Esophagus muscularis mucosa (tissue), 4 donors: ENCODE measurements at regions not wholly inside any gene's neighbourhood (a gene's known extent, or its start where the extent isn't known, plus 50 kb on each side); places are given as distances from the start of the nearest gene placed in this dataset.

Experiments used
- DNase-seq: peaks from one replicate; pipeline ENCODE4 v3.0.0-alpha.2; 2017; ENCODE audit errors: extremely low spot score
- H3K27ac ChIP-seq, 4 donors: fragments of 200-600 bp; sonication (generic); replicated peaks in 1 of 4; 1 replicate in 3 of 4; 2 replicates in 1 of 4; pipeline ENCODE4 v1.5.1; 2016 to 2019; ENCODE audit warnings: mild to moderate bottlenecking in 1 of 4
- H3K27me3 ChIP-seq, 4 donors: fragments of 200-600 bp; sonication (generic); one replicate each; pipeline versions ENCODE4 v1.5.1 to v1.6.0; 2016 to 2019
- H3K36me3 ChIP-seq, 4 donors: fragments of 200-600 bp; sonication (generic); one replicate each; pipeline ENCODE4 v1.5.1; 2016 to 2019
- H3K4me1 ChIP-seq, 4 donors: fragments of 200-600 bp; sonication (generic); one replicate each; pipeline ENCODE4 v1.5.1; 2016 to 2019
- H3K4me3 ChIP-seq, 4 donors: fragments of 200-600 bp; sonication (generic); 1 replicate in 2 of 4; 2 replicates in 2 of 4; pipeline ENCODE4 v1.5.1; 2016 to 2019; ENCODE audit warnings: mild to moderate bottlenecking in 4 of 4, moderate library complexity in 1 of 4
- H3K9me3 ChIP-seq, 4 donors: fragments of 200-600 bp; sonication (generic); 1 replicate in 3 of 4; 2 replicates in 1 of 4; pipeline ENCODE4 v1.5.1; 2016 to 2019
- EP300 ChIP-seq: sonication (generic); formaldehyde crosslinking; IDR thresholded peaks from one replicate; pipeline ENCODE4 v1.6.1; 2017; ENCODE audit warnings: antibody characterized with exemption
- POLR2A ChIP-seq: fragments of 450-650 bp; IDR thresholded peaks from one replicate; pipeline ENCODE4 v1.6.1; 2017; ENCODE audit warnings: antibody characterized with exemption, moderate library complexity, mild to moderate bottlenecking, low read depth
- POLR2AphosphoS5 ChIP-seq, 2 donors: sonication (generic); formaldehyde crosslinking; IDR thresholded peaks; one replicate each; pipeline ENCODE4 v1.6.1; 2017; ENCODE audit warnings: antibody characterized with exemption in 2 of 2
- WGBS: methylation state at CpG from one replicate; pipeline ENCODE4 v1.1.5; 2018; 5-methylcytosine and 5-hydroxymethylcytosine counted together
- intact Hi-C: fragments of 100-400 bp; cut with DNase I; formaldehyde crosslinking; loops from one replicate; pipeline ENCODE4 v1.15.1; 2023
- TF ChIP-seq, protein P1 (sequence below), 3 experiments: fragments of 200-600 bp in 2 of 3; fragments of 450-650 bp in 1 of 3; sonication (generic) in 2 of 3; IDR thresholded peaks; one replicate each; pipeline ENCODE4 v1.5.1; 2017 to 2019; ENCODE audit warnings: antibody characterized with exemption in 3 of 3, mild to moderate bottlenecking in 2 of 3, moderate library complexity in 1 of 3

DNA sequence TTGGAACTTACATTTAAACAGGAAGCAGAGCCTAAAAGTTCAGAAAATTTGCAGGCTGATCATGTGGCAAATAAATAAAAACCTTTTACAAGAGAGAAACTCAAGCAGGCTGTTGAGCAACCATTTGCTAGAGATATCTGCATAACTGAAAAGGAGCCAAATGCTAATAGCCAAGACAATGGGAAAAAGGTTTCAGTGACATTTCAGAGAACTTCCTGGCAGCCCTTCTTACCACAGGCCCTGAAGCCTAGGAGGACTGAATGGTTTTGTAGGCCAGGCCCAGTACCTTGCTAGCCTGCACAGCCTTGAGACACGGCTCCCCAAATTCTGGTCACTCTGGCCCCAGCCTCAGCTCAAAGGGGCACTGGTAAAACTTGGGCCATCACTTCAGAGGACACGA is 945.1 kb downstream of the ADGRL3 start:
- no peak overlapping the region for H3K27ac ChIP-seq
- 86% methylated on average over 2 of the region's 2 CpGs for WGBS
- no peak for DNase-seq
- H3K36me3 ChIP-seq, result no peaks in the 10 kb centered on the region
- H3K9me3 ChIP-seq, result no peaks in the 10 kb centered on the region
- intact Hi-C loops, result no loop called here
- H3K27me3 ChIP-seq, result no peaks in the 10 kb centered on the region
- H3K4me1 ChIP-seq, result no peaks in the 10 kb centered on the region
- no peak for TF ChIP-seq POLR2A
- TF ChIP-seq, protein P1, sequence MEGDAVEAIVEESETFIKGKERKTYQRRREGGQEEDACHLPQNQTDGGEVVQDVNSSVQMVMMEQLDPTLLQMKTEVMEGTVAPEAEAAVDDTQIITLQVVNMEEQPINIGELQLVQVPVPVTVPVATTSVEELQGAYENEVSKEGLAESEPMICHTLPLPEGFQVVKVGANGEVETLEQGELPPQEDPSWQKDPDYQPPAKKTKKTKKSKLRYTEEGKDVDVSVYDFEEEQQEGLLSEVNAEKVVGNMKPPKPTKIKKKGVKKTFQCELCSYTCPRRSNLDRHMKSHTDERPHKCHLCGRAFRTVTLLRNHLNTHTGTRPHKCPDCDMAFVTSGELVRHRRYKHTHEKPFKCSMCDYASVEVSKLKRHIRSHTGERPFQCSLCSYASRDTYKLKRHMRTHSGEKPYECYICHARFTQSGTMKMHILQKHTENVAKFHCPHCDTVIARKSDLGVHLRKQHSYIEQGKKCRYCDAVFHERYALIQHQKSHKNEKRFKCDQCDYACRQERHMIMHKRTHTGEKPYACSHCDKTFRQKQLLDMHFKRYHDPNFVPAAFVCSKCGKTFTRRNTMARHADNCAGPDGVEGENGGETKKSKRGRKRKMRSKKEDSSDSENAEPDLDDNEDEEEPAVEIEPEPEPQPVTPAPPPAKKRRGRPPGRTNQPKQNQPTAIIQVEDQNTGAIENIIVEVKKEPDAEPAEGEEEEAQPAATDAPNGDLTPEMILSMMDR (IDR thresholded peaks at IDR 0.05), result no peak
- no peak for TF ChIP-seq POLR2AphosphoS5 (IDR thresholded peaks at IDR 0.05)
- TF ChIP-seq EP300, result no peak
- H3K4me3 ChIP-seq, result no peak overlapping the region

DNA sequence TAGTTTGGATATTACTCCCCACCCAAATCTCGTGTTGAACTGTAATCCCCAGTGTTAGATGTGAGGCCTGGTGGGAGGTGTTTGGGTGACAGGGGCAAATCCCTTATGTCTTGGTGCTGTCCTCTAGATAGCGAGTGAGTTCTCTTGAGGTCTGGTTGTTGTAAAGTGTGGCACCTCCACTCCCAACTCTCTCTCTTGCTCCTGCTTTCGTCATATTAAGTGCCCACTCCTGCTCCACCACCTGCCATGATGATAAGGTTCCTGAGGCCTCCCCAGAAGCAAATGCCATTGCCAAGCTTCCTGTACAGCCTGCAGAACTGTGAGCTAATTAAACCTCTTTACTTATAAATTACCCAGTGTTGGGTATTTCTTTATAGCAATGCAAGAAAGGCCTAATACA is 944.3 kb downstream of the ADGRL3 start:
- Histone ChIP-seq H3K27ac (no peak overlapping the region), H3K4me3 (no peak overlapping the region), H3K4me1 (no peaks in the 10 kb centered on the region), H3K27me3 (no peaks in the 10 kb centered on the region), H3K36me3 (no peaks in the 10 kb centered on the region), H3K9me3 (no peaks in the 10 kb centered on the region)
- DNase-seq, result no peak
- intact Hi-C loops, result no loop called here
- WGBS, result 91% methylated on average over 3 of the region's 3 CpGs
- TF ChIP-seq, protein P1 (IDR thresholded peaks at IDR 0.05), result no peak
- no peak for TF ChIP-seq POLR2A
- TF ChIP-seq EP300, result no peak
- no peak for TF ChIP-seq POLR2AphosphoS5 (IDR thresholded peaks at IDR 0.05)

DNA sequence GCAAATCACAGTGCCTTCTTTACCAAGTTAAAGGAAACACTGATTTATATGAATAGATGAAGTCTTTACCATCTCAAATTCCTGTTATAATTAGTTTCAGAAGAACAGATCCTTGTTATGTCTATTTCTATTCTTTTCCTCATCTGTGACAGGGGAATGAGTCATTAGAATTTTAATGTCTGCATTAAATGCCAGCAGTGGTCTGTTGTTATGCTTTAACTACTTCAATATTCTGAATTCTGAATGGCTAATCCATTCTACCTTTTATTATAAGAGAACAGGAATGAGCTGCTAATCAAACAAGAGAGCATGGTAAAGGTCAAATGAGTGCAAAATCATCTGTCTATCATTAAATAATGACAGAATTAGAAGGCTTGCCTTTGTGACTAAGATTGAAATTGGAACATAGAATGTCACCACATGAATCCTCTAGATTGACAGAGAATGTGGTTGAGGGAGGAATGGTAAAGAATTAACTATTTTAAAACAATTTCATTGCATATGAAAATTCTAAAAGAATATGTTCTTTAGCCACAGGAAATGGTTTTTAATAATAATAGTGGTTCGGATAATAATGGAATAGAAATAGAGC is 935.5 kb downstream of the ADGRL3 start:
- 79% methylated on average over 1 of the region's 1 CpG for WGBS
- Histone ChIP-seq H3K4me3 (no peak overlapping the region), H3K27ac (no peak overlapping the region)

DNA sequence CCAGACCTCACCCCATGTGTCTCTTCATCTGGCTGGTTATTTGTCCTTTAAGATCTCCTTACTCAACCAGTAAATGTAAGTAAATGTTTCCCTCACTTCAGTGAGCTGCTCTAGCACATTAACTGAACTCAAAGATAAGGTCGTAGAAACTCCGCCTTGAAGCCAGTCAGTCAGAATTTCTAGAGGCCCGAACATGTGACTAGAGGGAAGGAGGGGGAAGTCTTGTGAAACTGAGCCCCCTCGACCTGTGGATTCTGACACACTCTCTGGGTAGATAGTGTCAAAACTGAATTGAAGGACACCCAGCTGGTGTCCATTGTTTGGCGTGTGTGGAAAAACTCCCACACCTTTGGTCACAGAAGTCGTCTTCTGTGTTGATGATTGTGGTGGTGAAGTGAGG is 933.9 kb downstream of the ADGRL3 start:
- Histone ChIP-seq H3K27me3 (no peaks in the 10 kb centered on the region), H3K9me3 (no peaks in the 10 kb centered on the region), H3K4me1 (no peaks in the 10 kb centered on the region), H3K27ac (no peak overlapping the region), H3K36me3 (no peaks in the 10 kb centered on the region), H3K4me3 (no peak overlapping the region)
- no peak for DNase-seq
- TF ChIP-seq POLR2AphosphoS5 (IDR thresholded peaks at IDR 0.05) (no peak), EP300 (no peak), POLR2A (no peak)
- TF ChIP-seq, protein P1 (IDR thresholded peaks at IDR 0.05), result no peak
- intact Hi-C loops, result no loop called here
- 76% methylated on average over 6 of the region's 6 CpGs for WGBS

More for the DNA sequence above, 935.5 kb downstream of the ADGRL3 start:
- Histone ChIP-seq H3K9me3 (no peaks in the 10 kb centered on the region), H3K27me3 (no peaks in the 10 kb centered on the region), H3K36me3 (no peaks in the 10 kb centered on the region), H3K4me1 (no peaks in the 10 kb centered on the region)
- intact Hi-C loops, result no loop called here
- TF ChIP-seq, protein P1 (IDR thresholded peaks at IDR 0.05), result no peak
- no peak for TF ChIP-seq POLR2AphosphoS5 (IDR thresholded peaks at IDR 0.05)
- TF ChIP-seq EP300, result no peak
- no peak for TF ChIP-seq POLR2A
- no peak for DNase-seq
